Activated T-helper 1 cell treated with anti-CD3 and anti-CD28 coated beads, Interleukin-12 subunit alpha, Interleukin-12 subunit beta, Interleukin-2, Interleukin-4 antibody, amounts not matched to agents 30 ng/mL and 10 ng/mL and 1 ng/mL, durations not matched to agents 14 hours and 24 hours and 36 hours (primary cell): ENCODE measurements at regions not wholly inside any gene's neighbourhood (a gene's known extent, or its start where the extent isn't known, plus 50 kb on each side); places are given as distances from the start of the nearest gene placed in this dataset.

Experiments used
- DNase-seq: peaks from one replicate; pipeline ENCODE4 v3.0.0; 2021; ENCODE audit warnings: low spot score
- H3K27ac Mint-ChIP-seq: one replicate; pipeline ENCODE4 v1.8.0; 2021; ENCODE audit warnings: mild to moderate bottlenecking, mixed read lengths
- H3K27me3 Mint-ChIP-seq: one replicate; pipeline ENCODE4 v1.8.0; 2022; ENCODE audit warnings: mild to moderate bottlenecking, moderate library complexity, mixed read lengths; ENCODE audit not compliant: insufficient read depth
- H3K36me3 Mint-ChIP-seq: one replicate; pipeline ENCODE4 v1.8.0; 2021; ENCODE audit warnings: low read depth, mixed read lengths
- H3K4me1 Mint-ChIP-seq: one replicate; pipeline ENCODE4 v1.8.0; 2021; ENCODE audit warnings: low read depth, mixed read lengths
- H3K4me3 Mint-ChIP-seq: one replicate; pipeline ENCODE4 v1.8.0; 2021; ENCODE audit warnings: mild to moderate bottlenecking, moderate library complexity, mixed read lengths
- H3K9me3 Mint-ChIP-seq: one replicate; pipeline ENCODE4 v1.8.0; 2021; ENCODE audit warnings: mixed read lengths
- intact Hi-C: fragments of 100-400 bp; cut with micrococcal nuclease; formaldehyde crosslinking; loops from one replicate; pipeline ENCODE4 v1.15.1; 2024

DNA sequence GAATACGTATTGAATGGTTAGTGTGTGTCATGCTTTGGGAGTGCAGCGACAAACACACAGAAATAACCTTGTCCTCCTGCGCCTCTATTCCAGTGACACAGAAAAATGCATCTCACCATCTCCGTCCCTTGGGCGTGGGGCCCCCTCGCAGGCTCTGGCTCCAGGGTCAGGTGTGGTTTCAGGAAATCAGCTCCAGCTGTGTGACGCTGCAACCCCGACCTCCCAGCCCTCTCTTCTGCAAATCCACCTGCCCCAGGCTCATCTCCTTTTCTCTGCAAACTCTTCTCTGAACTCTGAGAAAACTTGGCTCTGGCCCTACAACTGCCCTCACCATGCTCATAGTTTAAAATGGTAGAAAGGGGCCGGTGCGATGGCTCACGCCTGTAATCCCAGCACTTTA lies 51.3 kb upstream of the ZNF536 start:
- no peaks in the 10 kb centered on the region for H3K36me3 Mint-ChIP-seq
- H3K9me3 Mint-ChIP-seq = peaks cover 4% of the 10 kb centered on the region
- intact Hi-C loops = no loop called here

More for the DNA sequence above, 51.3 kb upstream of the ZNF536 start:
- no peak for DNase-seq
- Mint-ChIP-seq H3K4me3 (no peak overlapping the region), H3K4me1 (no peaks in the 10 kb centered on the region), H3K27me3 (no peaks in the 10 kb centered on the region), H3K27ac (no peak overlapping the region)
